ENCODE measurements at regions not wholly inside any gene's neighbourhood (a gene's known extent, or its start where the extent isn't known, plus 50 kb on each side); places are given as distances from the start of the nearest gene placed in this dataset.

DNA sequence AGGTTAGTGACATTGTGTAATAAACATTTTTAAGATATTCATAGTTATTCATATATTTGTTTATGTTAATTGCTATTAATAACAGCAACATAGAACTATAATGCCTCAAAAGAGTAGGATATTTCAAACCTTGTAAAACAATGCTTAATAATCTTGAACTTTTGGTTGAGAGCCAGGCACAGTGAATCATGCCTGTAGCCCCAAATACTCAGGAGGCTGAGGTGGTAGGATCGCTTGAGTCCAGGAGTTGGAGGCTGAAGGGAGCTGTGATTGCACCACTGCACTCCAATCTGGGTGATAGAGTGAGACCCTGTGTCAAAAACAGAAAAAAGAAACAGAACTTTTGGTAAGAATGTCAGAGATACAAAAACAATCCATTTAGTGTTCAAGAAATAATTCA lies 213.9 kb upstream of the SLITRK1 start:
- TF ChIP-seq, protein P1, sequence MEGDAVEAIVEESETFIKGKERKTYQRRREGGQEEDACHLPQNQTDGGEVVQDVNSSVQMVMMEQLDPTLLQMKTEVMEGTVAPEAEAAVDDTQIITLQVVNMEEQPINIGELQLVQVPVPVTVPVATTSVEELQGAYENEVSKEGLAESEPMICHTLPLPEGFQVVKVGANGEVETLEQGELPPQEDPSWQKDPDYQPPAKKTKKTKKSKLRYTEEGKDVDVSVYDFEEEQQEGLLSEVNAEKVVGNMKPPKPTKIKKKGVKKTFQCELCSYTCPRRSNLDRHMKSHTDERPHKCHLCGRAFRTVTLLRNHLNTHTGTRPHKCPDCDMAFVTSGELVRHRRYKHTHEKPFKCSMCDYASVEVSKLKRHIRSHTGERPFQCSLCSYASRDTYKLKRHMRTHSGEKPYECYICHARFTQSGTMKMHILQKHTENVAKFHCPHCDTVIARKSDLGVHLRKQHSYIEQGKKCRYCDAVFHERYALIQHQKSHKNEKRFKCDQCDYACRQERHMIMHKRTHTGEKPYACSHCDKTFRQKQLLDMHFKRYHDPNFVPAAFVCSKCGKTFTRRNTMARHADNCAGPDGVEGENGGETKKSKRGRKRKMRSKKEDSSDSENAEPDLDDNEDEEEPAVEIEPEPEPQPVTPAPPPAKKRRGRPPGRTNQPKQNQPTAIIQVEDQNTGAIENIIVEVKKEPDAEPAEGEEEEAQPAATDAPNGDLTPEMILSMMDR (conservative IDR thresholded peaks at IDR 0.05; ENCODE audit: low read depth, low read length), result no peak
- TF ChIP-seq, protein P2, sequence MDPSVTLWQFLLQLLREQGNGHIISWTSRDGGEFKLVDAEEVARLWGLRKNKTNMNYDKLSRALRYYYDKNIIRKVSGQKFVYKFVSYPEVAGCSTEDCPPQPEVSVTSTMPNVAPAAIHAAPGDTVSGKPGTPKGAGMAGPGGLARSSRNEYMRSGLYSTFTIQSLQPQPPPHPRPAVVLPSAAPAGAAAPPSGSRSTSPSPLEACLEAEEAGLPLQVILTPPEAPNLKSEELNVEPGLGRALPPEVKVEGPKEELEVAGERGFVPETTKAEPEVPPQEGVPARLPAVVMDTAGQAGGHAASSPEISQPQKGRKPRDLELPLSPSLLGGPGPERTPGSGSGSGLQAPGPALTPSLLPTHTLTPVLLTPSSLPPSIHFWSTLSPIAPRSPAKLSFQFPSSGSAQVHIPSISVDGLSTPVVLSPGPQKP (IDR thresholded peaks at IDR 0.05; ENCODE audit: borderline replicate concordance, low read depth, low read length), result no peak

Data from IMR-90 (cell line).